HFF-Myc (cell line): ENCODE measurements at regions not wholly inside any gene's neighbourhood (a gene's known extent, or its start where the extent isn't known, plus 50 kb on each side); places are given as distances from the start of the nearest gene placed in this dataset.

Experiments
- DNase-seq: peaks from one replicate; pipeline ENCODE4 v3.0.0-alpha.2; 2011; ENCODE audit warnings: low read depth; ENCODE audit errors: extremely low read depth
- H3K4me3 ChIP-seq: replicated peaks from 2 replicates; pipeline ENCODE4 v1.5.1; 2011; ENCODE audit warnings: low read depth, mild to moderate bottlenecking, control low read depth, low read length
- TF ChIP-seq, protein P1 (sequence below): IDR thresholded peaks from 2 replicates; pipeline ENCODE4 v1.5.1; 2012; ENCODE audit warnings: mild to moderate bottlenecking, low read depth, low read length, control low read depth; ENCODE audit errors: missing control alignments

DNA sequence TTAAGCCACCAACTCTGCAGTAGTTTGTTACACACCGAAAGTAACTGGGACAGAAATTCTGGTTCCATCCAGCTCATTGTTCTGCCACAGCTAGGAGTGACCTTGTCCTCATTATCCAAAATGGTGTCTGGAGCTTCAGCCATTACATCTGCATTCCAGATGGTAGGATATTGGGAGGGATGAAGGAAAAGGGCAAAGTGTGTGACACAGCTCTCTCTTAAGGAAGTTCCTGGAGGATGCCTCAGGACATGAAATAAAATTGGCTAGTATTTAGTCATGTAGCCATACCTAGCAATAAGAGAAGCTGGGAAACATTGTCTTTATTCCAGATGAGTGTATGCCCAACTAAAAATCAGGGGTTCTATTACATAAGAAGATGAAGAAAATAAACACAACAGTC lies 262.0 kb downstream of the BCOR start:
- DNase-seq, result peak; percentile 55
- TF ChIP-seq, protein P1, sequence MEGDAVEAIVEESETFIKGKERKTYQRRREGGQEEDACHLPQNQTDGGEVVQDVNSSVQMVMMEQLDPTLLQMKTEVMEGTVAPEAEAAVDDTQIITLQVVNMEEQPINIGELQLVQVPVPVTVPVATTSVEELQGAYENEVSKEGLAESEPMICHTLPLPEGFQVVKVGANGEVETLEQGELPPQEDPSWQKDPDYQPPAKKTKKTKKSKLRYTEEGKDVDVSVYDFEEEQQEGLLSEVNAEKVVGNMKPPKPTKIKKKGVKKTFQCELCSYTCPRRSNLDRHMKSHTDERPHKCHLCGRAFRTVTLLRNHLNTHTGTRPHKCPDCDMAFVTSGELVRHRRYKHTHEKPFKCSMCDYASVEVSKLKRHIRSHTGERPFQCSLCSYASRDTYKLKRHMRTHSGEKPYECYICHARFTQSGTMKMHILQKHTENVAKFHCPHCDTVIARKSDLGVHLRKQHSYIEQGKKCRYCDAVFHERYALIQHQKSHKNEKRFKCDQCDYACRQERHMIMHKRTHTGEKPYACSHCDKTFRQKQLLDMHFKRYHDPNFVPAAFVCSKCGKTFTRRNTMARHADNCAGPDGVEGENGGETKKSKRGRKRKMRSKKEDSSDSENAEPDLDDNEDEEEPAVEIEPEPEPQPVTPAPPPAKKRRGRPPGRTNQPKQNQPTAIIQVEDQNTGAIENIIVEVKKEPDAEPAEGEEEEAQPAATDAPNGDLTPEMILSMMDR, result no peak
- no peak overlapping the region for H3K4me3 ChIP-seq

DNA sequence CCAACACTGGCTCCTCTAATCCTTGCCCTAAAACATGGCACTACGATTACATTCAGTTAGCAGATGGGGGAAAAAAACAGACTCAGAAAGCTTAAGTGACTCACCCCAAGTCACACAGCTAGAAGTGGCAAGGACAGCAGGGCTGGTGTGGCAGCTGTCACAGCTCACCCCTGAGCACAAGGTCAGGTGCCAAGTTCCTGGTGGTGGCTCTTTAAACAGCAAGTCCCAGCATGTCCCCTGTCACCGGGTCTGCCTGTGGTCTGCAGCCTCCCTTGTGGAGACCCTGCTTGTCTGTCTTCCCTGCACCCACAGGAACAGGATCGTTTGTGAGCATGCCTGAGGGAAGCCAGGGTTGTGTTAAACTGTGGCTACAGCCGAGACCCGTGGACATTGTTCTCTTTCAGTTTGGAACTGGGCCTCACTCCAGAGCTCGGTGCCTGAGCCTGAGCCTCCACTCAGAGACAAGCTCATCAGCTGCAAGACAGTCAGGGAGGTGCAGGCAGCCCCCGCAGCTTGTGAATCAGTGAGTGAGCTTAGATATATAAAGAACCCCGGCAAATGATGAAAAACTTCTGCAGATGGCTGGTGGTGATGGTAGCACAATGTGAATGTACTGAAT lies 260.8 kb downstream of the BCOR start:
- TF ChIP-seq, protein P1, result no peak
- H3K4me3 ChIP-seq, result no peak overlapping the region
- DNase-seq, result no peak

DNA sequence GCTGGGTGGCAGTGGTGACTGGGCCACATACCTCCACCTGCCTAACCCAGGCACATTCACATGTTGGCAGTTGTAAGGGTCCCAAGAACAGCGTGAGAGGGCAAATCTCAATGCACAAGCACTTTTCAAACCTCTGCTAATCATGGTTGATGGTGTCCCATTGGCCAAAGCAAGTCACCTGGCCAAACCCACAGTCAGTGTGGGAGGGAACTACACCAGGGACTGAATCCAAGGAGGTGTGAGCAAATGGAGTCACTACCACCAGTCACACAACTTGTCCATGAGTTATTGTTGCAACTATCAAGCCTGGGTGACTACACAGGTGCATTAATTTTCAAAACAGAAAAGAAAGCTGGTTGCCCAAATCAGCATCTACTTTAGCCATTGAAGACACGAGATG lies 260.1 kb downstream of the BCOR start:
- TF ChIP-seq, protein P1, result no peak
- no peak for DNase-seq
- no peak overlapping the region for H3K4me3 ChIP-seq

DNA sequence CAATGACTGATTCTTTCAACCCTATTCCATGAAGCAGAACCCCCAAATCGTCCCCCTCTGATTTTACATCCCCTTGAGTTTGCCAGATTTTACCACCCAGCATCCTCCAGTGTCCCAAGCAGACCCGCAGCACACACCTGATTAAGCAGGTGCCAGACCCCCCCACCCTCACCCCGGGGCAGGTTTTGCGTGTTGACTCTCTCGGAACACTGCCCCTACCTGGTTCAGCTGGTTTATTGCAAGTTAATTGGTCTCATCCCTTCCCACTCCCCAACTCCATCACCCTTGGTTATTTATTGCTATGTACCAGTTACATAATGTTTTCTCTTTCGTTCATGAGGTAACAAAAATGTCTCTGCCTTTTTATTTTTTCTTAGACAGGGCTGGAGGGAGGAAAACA lies 258.4 kb downstream of the BCOR start:
- TF ChIP-seq, protein P1, result no peak
- no peak overlapping the region for H3K4me3 ChIP-seq
- DNase-seq, result no peak

DNA sequence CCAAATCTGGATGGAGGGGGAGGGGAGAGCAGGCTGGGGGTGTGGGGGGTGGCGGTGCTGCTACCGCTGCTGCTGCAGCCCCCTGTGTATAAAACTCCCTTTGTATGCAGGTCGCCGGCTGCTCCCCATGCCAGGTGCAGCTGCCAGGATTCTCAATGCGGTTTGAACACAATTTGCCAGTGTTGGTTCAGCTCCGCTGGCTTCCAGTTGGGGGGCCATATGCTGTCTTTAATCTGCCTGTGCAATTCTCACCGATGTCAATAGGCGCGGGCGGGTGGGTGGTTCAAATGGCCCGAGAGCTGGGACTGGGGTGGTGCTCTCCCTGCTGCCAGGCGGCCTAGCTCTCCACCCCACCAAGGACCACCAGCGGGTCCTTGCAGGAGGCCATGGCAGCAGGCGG lies 257.6 kb downstream of the BCOR start:
- TF ChIP-seq, protein P1, result no peak
- H3K4me3 ChIP-seq, result no peak overlapping the region
- DNase-seq, result no peak

DNA sequence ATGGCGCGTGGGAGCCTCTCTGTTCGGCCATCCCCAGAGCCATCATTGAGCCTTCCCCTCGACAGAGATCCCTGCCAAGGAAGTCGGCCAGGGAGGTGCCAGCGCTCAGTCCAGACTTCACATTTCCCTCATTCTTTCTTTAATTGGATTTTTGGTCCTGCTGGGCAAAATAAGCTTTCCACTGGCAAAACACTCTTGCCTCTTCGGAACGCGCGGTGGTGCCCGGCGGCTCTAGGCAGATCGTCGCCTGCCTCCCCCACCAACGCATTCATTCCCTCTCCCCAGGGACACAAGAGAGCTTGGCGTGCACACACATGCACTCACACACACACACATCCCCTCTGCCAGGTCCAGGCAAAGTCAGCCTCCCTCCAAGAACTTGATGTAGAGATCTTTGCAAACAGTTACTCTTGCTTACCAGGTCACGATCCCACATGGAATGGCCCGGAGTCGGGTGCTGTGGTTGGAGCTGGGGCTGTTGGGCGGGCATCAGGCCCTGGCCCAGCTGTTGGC lies 257.1 kb downstream of the BCOR start:
- no peak for DNase-seq
- TF ChIP-seq, protein P1, result no peak

DNA sequence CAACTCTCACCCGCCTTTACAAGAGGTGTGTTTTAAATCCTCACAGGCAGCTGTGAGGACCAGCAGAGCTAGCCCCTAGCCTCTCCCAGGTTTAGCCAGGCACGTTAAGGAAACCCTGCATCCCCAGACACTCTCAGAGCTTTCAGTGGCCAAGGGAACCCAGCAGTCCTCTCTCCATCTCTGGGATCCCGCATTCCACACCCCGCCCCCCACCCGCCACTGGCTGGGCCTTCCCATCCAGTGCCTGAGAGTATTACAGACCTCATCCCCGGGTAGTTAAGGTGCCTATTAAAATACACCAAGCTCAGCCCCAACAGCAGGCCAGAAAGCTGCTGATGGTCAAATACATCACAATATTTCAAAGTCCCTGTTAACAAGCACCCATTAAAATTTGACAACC lies 256.2 kb downstream of the BCOR start:
- no peak overlapping the region for H3K4me3 ChIP-seq
- DNase-seq, result no peak

More for the DNA sequence above, 257.1 kb downstream of the BCOR start:
- H3K4me3 ChIP-seq, result no peak overlapping the region

More for the DNA sequence above, 256.2 kb downstream of the BCOR start:
- TF ChIP-seq, protein P1, result no peak
